A673 (cell line): ENCODE measurements at regions not wholly inside any gene's neighbourhood (a gene's known extent, or its start where the extent isn't known, plus 50 kb on each side); places are given as distances from the start of the nearest gene placed in this dataset.

Source experiments
- BruUV-seq: library from RNA; stranded (reverse); fragments of 400-500 nt; replicated peaks from 2 replicates; lab custom pipeline; 2021; lab: Mats Ljungman, UMichigan
- CTCF ChIA-PET: fragments of 300-600 bp; sonication (Branson Sonifier 250); formaldehyde crosslinking; loops from one replicate; lab custom pipeline; 2022; ENCODE audit warnings: antibody characterized with exemption; lab: Charles Lee
- POLR2A ChIA-PET: fragments of 300-600 bp; sonication (Branson Sonifier 250); formaldehyde crosslinking; loops from one replicate; lab custom pipeline; 2022; ENCODE audit warnings: antibody characterized with exemption; ENCODE audit not compliant: low non-redundant PET; lab: Charles Lee
- DNase-seq: peaks from one replicate; pipeline ENCODE4 v3.0.0-alpha.2; 2015; ENCODE audit warnings: low spot score
- H3K27ac ChIP-seq: fragments of 200-600 bp; sonication (generic); 2 replicates; pipeline ENCODE4 v1.5.1; 2016; ENCODE audit warnings: mixed run types, low read depth, mild to moderate bottlenecking, mixed read lengths, antibody characterized with exemption, low read length; ENCODE audit not compliant: poor library complexity, severe bottlenecking
- H3K27me3 ChIP-seq: fragments of 200-600 bp; sonication (generic); replicated peaks from 2 replicates; pipeline ENCODE4 v1.6.1; 2017; ENCODE audit warnings: mixed run types, low read depth, mild to moderate bottlenecking, mixed read lengths, antibody characterized with exemption, low read length; ENCODE audit not compliant: insufficient read depth, poor library complexity
- H3K36me3 ChIP-seq: fragments of 200-600 bp; sonication (generic); 2 replicates; pipeline ENCODE4 v1.6.1; 2016; ENCODE audit warnings: mixed run types, mild to moderate bottlenecking, mixed read lengths, antibody characterized with exemption, low read length; ENCODE audit not compliant: insufficient read depth, poor library complexity, severe bottlenecking
- H3K4me1 ChIP-seq: fragments of 200-600 bp; sonication (generic); 2 replicates; pipeline ENCODE4 v1.6.1; 2017; ENCODE audit warnings: mixed run types, mild to moderate bottlenecking, mixed read lengths, antibody characterized with exemption, low read length; ENCODE audit not compliant: insufficient read depth, poor library complexity, severe bottlenecking
- H3K4me3 ChIP-seq: fragments of 200-600 bp; sonication (generic); 2 replicates; pipeline ENCODE4 v1.5.1; 2016; ENCODE audit warnings: low read depth, mixed run types, mild to moderate bottlenecking, mixed read lengths, low read length; ENCODE audit not compliant: poor library complexity, severe bottlenecking
- H3K9me3 ChIP-seq: fragments of 200-600 bp; sonication (generic); 2 replicates; pipeline ENCODE4 v1.6.1; 2016; ENCODE audit warnings: mixed run types, low read depth, mild to moderate bottlenecking, mixed read lengths, antibody characterized with exemption, low read length; ENCODE audit not compliant: poor library complexity, severe bottlenecking
- CTCF ChIP-seq: fragments of 300-800, 200-600 bp; sonication (generic); conservative IDR thresholded peaks from 2 replicates; pipeline ENCODE4 v1.5.1; 2017; ENCODE audit warnings: low read depth, mild to moderate bottlenecking, antibody characterized with exemption, low read length, moderate library complexity, mixed read lengths
- EZH2 ChIP-seq: fragments of 200-600 bp; sonication (generic); IDR thresholded peaks from 2 replicates; pipeline ENCODE4 v1.6.1; 2017; ENCODE audit warnings: borderline replicate concordance, low read depth, mild to moderate bottlenecking, mixed read lengths, antibody characterized with exemption, low read length; ENCODE audit not compliant: poor library complexity, severe bottlenecking
- intact Hi-C: fragments of 100-400 bp; cut with micrococcal nuclease; formaldehyde crosslinking; loops from one replicate; pipeline ENCODE4 v1.10.0; 2022; ENCODE audit not compliant: unreplicated experiment

- ChIA-PET CTCF (no interaction called here), POLR2A (no interaction called here)
- no peaks in the 10 kb centered on the region for H3K4me1 ChIP-seq
- H3K27ac ChIP-seq: no peak overlapping the region
- intact Hi-C loops: no loop called here
- no peak for TF ChIP-seq CTCF
- TF ChIP-seq EZH2: no peak
- H3K9me3 ChIP-seq: no peaks in the 10 kb centered on the region
- BruUV-seq: no TSS peak
- no peak overlapping the region for H3K4me3 ChIP-seq
- no peaks in the 10 kb centered on the region for H3K36me3 ChIP-seq
- DNase-seq: no peak
- peaks cover 5% of the 10 kb centered on the region for H3K27me3 ChIP-seq
Measured at GRCh38 chrX:110966091-110966454, 129.9 kb upstream of the PAK3 start.

DNA sequence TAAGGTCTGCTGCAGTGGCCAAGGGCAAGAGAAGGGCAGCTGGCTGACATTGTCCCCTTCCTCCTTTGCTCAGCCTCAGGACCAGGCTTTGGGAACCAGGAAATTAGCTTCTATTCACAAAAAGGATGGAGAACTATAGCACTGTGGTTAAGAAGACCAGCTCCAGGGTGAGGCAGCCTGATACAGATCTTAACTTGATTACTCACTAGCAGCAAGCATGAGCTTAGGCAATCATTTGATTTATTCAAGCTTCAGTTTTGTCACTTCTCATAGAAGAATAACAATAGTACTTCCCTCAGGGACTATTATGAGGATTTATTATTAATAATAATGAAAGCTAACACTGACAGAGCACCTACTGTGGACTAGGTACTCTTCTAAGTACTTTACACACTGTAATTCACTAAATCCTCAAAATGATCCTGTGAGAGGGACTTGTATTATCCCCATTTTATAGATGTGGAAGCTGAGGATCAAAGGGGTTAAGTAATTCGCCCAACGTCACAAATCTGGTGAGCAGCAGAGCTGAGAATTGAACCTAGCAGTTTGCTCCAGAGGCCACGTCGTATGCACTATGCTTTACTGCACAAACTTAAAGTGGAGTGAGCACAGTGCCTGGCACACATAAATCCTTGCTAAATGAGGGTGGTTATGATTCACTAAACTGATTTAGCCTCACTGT lies 130.4 kb upstream of the PAK3 start:
- ChIA-PET POLR2A (no interaction called here), CTCF (no interaction called here)
- no peaks in the 10 kb centered on the region for H3K4me1 ChIP-seq
- H3K9me3 ChIP-seq: no peaks in the 10 kb centered on the region
- no peak overlapping the region for H3K4me3 ChIP-seq
- TF ChIP-seq EZH2: no peak
- TF ChIP-seq CTCF: no peak
- peaks cover under 1% of the 10 kb centered on the region for H3K27me3 ChIP-seq
- intact Hi-C loops: no loop called here
- BruUV-seq: no TSS peak
- DNase-seq: no peak
- no peaks in the 10 kb centered on the region for H3K36me3 ChIP-seq
- H3K27ac ChIP-seq: no peak overlapping the region

- H3K4me3 ChIP-seq: no peak overlapping the region
- no peaks in the 10 kb centered on the region for H3K4me1 ChIP-seq
- no peaks in the 10 kb centered on the region for H3K9me3 ChIP-seq
- DNase-seq: no peak
- ChIA-PET CTCF (no interaction called here), POLR2A (no interaction called here)
- H3K27ac ChIP-seq: no peak overlapping the region
- intact Hi-C loops: no loop called here
- BruUV-seq: no TSS peak
- no peaks in the 10 kb centered on the region for H3K27me3 ChIP-seq
- TF ChIP-seq CTCF: no peak
- TF ChIP-seq EZH2: no peak
- H3K36me3 ChIP-seq: no peaks in the 10 kb centered on the region
Measured at GRCh38 chrX:110964786-110965185, 131.2 kb upstream of the PAK3 start.
